Esophagus muscularis mucosa (tissue), 3 donors: ENCODE measurements at regions not wholly inside any gene's neighbourhood (a gene's known extent, or its start where the extent isn't known, plus 50 kb on each side); places are given as distances from the start of the nearest gene placed in this dataset.

Source experiments
- CTCF ChIP-seq, 3 experiments: fragments of 200-600 bp in 2 of 3; fragments of 450-650 bp in 1 of 3; sonication (generic) in 2 of 3; IDR thresholded peaks; one replicate each; pipeline ENCODE4 v1.5.1; 2017 to 2019; ENCODE audit warnings: antibody characterized with exemption in 3 of 3, mild to moderate bottlenecking in 2 of 3, moderate library complexity in 1 of 3
- POLR2A ChIP-seq: fragments of 450-650 bp; IDR thresholded peaks from one replicate; pipeline ENCODE4 v1.6.1; 2017; ENCODE audit warnings: antibody characterized with exemption, moderate library complexity, mild to moderate bottlenecking, low read depth
- POLR2AphosphoS5 ChIP-seq, 2 donors: sonication (generic); formaldehyde crosslinking; IDR thresholded peaks; one replicate each; pipeline ENCODE4 v1.6.1; 2017; ENCODE audit warnings: antibody characterized with exemption in 2 of 2

GRCh38 chr5:143581147-143581546, 177.7 kb upstream of the NR3C1 start:
- no peak for TF ChIP-seq CTCF (IDR thresholded peaks at IDR 0.05)
- TF ChIP-seq POLR2AphosphoS5 (IDR thresholded peaks at IDR 0.05), result no peak
- no peak for TF ChIP-seq POLR2A
